Peyer's patch (tissue), 4 donors: ENCODE measurements at regions not wholly inside any gene's neighbourhood (a gene's known extent, or its start where the extent isn't known, plus 50 kb on each side); places are given as distances from the start of the nearest gene placed in this dataset.

ENCODE experiments used
- DNase-seq, 3 donors: peaks; one replicate each; pipeline ENCODE4 v3.0.0-alpha.2; 2017 to 2019
- H3K27ac ChIP-seq, 4 donors: fragments of 200-600 bp; sonication (generic); one replicate each; pipeline ENCODE4 v1.5.1; 2016 to 2019
- H3K27me3 ChIP-seq, 2 donors: fragments of 200-600 bp; sonication (generic); one replicate each; pipeline ENCODE4 v1.5.1; 2019
- H3K36me3 ChIP-seq, 3 donors: fragments of 200-600 bp; sonication (generic); one replicate each; pipeline ENCODE4 v1.5.1; 2016 to 2019
- H3K4me1 ChIP-seq, 4 donors: fragments of 200-600 bp; sonication (generic); one replicate each; pipeline ENCODE4 v1.5.1; 2016 to 2019
- H3K4me3 ChIP-seq, 4 donors: fragments of 200-600 bp; sonication (generic); 1 replicate in 3 of 4; 2 replicates in 1 of 4; pipeline ENCODE4 v1.5.1; 2016 to 2019; ENCODE audit warnings: mild to moderate bottlenecking in 1 of 4
- H3K9me3 ChIP-seq, 4 donors: fragments of 200-600 bp; sonication (generic); one replicate each; pipeline ENCODE4 v1.5.1; 2016 to 2019; ENCODE audit warnings: mild to moderate bottlenecking in 1 of 4
- POLR2A ChIP-seq, 2 donors: fragments of 450-650 bp; IDR thresholded peaks; one replicate each; pipeline ENCODE4 v1.5.1; 2017; ENCODE audit warnings: antibody characterized with exemption in 2 of 2, mild to moderate bottlenecking in 2 of 2, moderate library complexity in 2 of 2
- TF ChIP-seq, protein P1 (sequence below), 6 experiments: fragments of 450-650 bp in 4 of 6; fragments of 200-600 bp in 2 of 6; sonication (generic) in 1 of 6; IDR thresholded peaks; one replicate each; pipeline ENCODE4 v1.5.1; 2017 to 2019; ENCODE audit warnings: antibody characterized with exemption in 6 of 6, mild to moderate bottlenecking in 3 of 6, moderate library complexity in 1 of 6

DNA sequence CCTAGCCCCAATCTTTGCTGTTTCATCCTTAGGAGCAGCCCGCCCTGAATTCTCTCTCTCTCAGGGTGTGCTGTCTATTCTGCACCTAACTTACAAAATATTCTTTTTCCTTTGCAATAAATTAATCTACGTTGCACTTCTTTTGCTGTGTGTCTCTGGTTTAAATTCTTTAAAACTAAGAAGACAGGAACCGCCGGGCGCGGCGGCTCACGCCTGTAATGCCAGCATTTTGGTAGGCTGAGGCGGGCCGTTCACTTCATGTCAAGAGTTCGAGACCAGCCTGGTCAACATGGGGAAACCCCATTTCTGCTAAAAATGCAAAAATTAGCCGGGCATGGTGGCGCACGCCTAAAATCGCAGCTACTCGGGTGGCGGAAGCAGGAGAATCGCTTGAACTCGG is 148.5 kb upstream of the PRSS16 start:
- no peak for TF ChIP-seq POLR2A (IDR thresholded peaks at IDR 0.05)
- TF ChIP-seq, protein P1, sequence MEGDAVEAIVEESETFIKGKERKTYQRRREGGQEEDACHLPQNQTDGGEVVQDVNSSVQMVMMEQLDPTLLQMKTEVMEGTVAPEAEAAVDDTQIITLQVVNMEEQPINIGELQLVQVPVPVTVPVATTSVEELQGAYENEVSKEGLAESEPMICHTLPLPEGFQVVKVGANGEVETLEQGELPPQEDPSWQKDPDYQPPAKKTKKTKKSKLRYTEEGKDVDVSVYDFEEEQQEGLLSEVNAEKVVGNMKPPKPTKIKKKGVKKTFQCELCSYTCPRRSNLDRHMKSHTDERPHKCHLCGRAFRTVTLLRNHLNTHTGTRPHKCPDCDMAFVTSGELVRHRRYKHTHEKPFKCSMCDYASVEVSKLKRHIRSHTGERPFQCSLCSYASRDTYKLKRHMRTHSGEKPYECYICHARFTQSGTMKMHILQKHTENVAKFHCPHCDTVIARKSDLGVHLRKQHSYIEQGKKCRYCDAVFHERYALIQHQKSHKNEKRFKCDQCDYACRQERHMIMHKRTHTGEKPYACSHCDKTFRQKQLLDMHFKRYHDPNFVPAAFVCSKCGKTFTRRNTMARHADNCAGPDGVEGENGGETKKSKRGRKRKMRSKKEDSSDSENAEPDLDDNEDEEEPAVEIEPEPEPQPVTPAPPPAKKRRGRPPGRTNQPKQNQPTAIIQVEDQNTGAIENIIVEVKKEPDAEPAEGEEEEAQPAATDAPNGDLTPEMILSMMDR (IDR thresholded peaks at IDR 0.05): no peak
- H3K36me3 ChIP-seq: no peaks in the 10 kb centered on the region
- no peaks in the 10 kb centered on the region for H3K27me3 ChIP-seq

DNA sequence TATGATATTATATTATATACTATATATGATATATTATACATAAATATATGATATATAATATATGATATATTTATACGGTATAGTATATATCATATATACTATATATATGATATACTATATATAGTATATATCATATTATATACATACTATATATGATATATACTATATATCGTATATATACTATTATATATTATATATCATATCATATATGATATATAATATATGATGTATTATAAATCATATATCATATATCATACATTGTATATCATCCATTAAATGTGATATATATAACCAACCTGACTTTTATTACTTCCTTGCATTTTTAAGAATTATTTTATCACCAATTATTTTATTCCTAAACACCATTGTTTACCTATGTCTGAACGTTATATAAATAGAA is 146.6 kb upstream of the PRSS16 start:
- TF ChIP-seq, protein P1 (IDR thresholded peaks at IDR 0.05): no peak
- TF ChIP-seq POLR2A (IDR thresholded peaks at IDR 0.05): no peak
- DNase-seq: no peak

More for the DNA sequence above, 148.5 kb upstream of the PRSS16 start:
- H3K27ac ChIP-seq: no peak overlapping the region
- no peaks in the 10 kb centered on the region for H3K9me3 ChIP-seq
- peaks cover 0 to 8% (median 0%) of the 10 kb centered on the region in 4 donors for H3K4me1 ChIP-seq
- H3K4me3 ChIP-seq: no peak overlapping the region
- DNase-seq: no peak

DNA sequence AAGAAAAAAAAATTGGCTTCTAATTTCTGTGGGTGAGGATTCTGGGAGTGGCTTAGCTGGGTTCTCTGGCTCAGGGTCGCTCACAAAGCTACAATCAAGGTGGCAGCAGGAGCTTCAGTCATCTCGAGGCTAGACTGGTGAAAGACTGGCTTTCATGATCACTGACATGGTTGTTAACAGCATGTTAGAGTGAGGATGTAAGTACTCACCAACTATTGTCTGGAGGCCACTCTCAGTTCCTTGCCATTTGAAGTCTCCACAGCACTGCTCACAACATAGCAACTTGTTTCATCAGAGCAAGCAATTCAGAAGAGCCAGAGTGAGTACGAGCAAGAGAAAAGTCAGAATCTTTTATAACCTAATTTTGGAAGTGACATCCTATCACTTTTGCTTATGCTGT is 145.7 kb upstream of the PRSS16 start:
- Histone ChIP-seq H3K36me3 (no peaks in the 10 kb centered on the region), H3K27ac (no peak overlapping the region), H3K4me1 (peaks cover 0 to 3% (median 0%) of the 10 kb centered on the region in 4 donors), H3K4me3 (no peak overlapping the region), H3K27me3 (no peaks in the 10 kb centered on the region), H3K9me3 (no peaks in the 10 kb centered on the region)
- no peak for TF ChIP-seq POLR2A (IDR thresholded peaks at IDR 0.05)
- TF ChIP-seq, protein P1 (IDR thresholded peaks at IDR 0.05): no peak
- no peak for DNase-seq

More for the DNA sequence above, 146.6 kb upstream of the PRSS16 start:
- Histone ChIP-seq H3K9me3 (no peaks in the 10 kb centered on the region), H3K4me1 (peaks cover 0 to 8% (median 0%) of the 10 kb centered on the region in 4 donors), H3K4me3 (no peak overlapping the region), H3K27me3 (no peaks in the 10 kb centered on the region), H3K36me3 (no peaks in the 10 kb centered on the region), H3K27ac (no peak overlapping the region)

DNA sequence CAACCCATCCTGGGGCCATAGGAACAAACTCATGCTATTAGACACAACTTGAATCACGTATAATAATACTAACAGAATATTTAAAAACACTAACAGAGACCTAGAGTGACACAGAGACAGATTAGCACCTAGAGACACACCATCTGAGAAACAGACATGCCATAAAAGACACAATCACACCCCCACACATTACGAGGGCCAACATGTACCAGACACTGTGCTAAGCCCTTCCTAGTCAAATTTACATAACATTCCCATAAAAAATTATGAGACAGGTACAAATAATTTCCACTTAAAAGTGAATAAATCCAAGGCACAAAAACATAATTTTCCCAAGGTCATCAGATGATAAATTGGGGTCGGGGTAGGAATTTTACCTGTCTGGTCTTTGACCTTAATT is 141.1 kb upstream of the PRSS16 start:
- Histone ChIP-seq H3K27ac (no peak overlapping the region), H3K4me1 (no peaks in the 10 kb centered on the region), H3K4me3 (no peak overlapping the region), H3K36me3 (no peaks in the 10 kb centered on the region), H3K27me3 (no peaks in the 10 kb centered on the region), H3K9me3 (no peaks in the 10 kb centered on the region)
- TF ChIP-seq POLR2A (IDR thresholded peaks at IDR 0.05): no peak
- TF ChIP-seq, protein P1 (IDR thresholded peaks at IDR 0.05): no peak
- DNase-seq: no peak

DNA sequence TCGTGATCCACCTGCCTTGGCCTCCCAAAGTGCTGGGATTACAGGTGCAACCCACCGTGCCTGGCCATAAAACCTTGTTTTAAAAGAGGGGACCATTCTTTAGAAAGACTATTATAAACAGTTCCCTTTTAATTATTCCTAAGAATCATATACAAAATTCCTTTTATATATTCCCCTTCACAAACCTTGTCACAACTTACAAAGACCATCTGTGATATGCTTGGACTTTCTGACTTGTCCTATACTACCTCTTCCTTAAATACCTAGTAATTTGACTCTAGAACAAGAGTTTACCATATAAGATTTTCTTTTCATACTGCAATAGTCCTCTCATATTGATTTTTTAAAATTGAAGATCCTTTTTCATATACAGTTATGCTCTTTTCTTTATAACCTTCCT is 135.8 kb upstream of the PRSS16 start:
- Histone ChIP-seq H3K36me3 (no peaks in the 10 kb centered on the region), H3K27me3 (no peaks in the 10 kb centered on the region), H3K9me3 (peaks cover 0 to 5% (median 0%) of the 10 kb centered on the region in 4 donors), H3K4me1 (no peaks in the 10 kb centered on the region), H3K27ac (no peak overlapping the region), H3K4me3 (no peak overlapping the region)
- DNase-seq: no peak
- TF ChIP-seq, protein P1 (IDR thresholded peaks at IDR 0.05): no peak

DNA sequence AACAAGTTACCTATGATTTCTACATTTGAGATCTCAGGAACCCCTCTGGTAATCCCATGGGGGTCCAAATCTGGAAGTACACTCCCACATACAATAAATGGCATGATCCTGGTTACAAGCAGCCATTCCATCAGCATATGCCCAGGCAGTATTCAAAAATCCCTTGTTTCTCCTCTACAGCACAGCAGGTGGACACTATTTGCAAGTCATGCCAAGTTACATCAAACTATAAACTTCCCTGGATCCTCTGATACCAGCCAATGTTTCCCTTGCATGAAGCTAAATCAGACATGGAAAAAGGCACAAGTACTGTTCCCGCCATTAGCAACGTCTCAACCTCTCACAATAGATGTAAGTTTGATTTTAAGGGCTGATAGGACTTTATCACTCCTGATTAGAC is 134.5 kb upstream of the PRSS16 start:
- no peak for TF ChIP-seq POLR2A (IDR thresholded peaks at IDR 0.05)
- H3K9me3 ChIP-seq: peaks cover 0 to 5% (median 0%) of the 10 kb centered on the region in 4 donors

More for the DNA sequence above, 134.5 kb upstream of the PRSS16 start:
- no peaks in the 10 kb centered on the region for H3K27me3 ChIP-seq
- H3K4me1 ChIP-seq: no peaks in the 10 kb centered on the region
- H3K4me3 ChIP-seq: no peak overlapping the region
- no peak for DNase-seq
- no peak overlapping the region for H3K27ac ChIP-seq
- no peaks in the 10 kb centered on the region for H3K36me3 ChIP-seq
